Osteoblast (primary cell): ENCODE measurements at regions not wholly inside any gene's neighbourhood (a gene's known extent, or its start where the extent isn't known, plus 50 kb on each side); places are given as distances from the start of the nearest gene placed in this dataset.

Source experiments
- DNase-seq: peaks from one replicate; pipeline ENCODE4 v3.0.0; 2011; ENCODE audit warnings: low spot score, mixed read lengths; ENCODE audit not compliant: insufficient read length; ENCODE audit errors: missing footprints
- H2AFZ ChIP-seq: 2 replicates; pipeline ENCODE4 v1.6.0; 2011; ENCODE audit warnings: mild to moderate bottlenecking, low read length
- H3K27ac ChIP-seq: 2 replicates; pipeline ENCODE4 v1.5.1; 2011; ENCODE audit warnings: mild to moderate bottlenecking, low read depth, low read length, moderate library complexity
- H3K27me3 ChIP-seq: 2 replicates; pipeline ENCODE4 v1.6.0; 2012; ENCODE audit warnings: mild to moderate bottlenecking, control low read depth, inconsistent platforms, low read length, moderate library complexity; ENCODE audit not compliant: insufficient read depth
- H3K36me3 ChIP-seq: 2 replicates; pipeline ENCODE4 v1.5.1; 2011; ENCODE audit warnings: mild to moderate bottlenecking, low read length, control low read depth, moderate library complexity; ENCODE audit not compliant: insufficient read depth
- H3K4me1 ChIP-seq: 2 replicates; pipeline ENCODE4 v1.5.1; 2011; ENCODE audit warnings: mild to moderate bottlenecking, low read length, control low read depth, moderate library complexity; ENCODE audit not compliant: insufficient read depth
- H3K4me2 ChIP-seq: 2 replicates; pipeline ENCODE4 v1.6.0; 2011; ENCODE audit warnings: mild to moderate bottlenecking, low read length; ENCODE audit not compliant: insufficient read depth
- H3K4me3 ChIP-seq: fragments of 200-600 bp; sonication (generic); 3 replicates; pipeline ENCODE4 v1.5.1; 2012; ENCODE audit warnings: mild to moderate bottlenecking, low read length, inconsistent platforms; ENCODE audit not compliant: insufficient read depth
- H3K79me2 ChIP-seq: 2 replicates; pipeline ENCODE4 v1.6.0; 2012; ENCODE audit warnings: mild to moderate bottlenecking, low read length, control low read depth, inconsistent platforms; ENCODE audit not compliant: insufficient read depth
- H3K9me3 ChIP-seq: 2 replicates; pipeline ENCODE4 v1.5.1; 2011; ENCODE audit warnings: low read depth, low read length, control low read depth
- H4K20me1 ChIP-seq: 2 replicates; pipeline ENCODE4 v1.6.0; 2012; ENCODE audit warnings: mild to moderate bottlenecking, low read length, control low read depth; ENCODE audit not compliant: insufficient read depth
- TF ChIP-seq, protein P1 (sequence below): IDR thresholded peaks from 2 replicates; pipeline ENCODE4 v1.5.1; 2011; ENCODE audit warnings: mild to moderate bottlenecking, low read depth, low read length, moderate library complexity; ENCODE audit errors: extremely low read depth

DNA sequence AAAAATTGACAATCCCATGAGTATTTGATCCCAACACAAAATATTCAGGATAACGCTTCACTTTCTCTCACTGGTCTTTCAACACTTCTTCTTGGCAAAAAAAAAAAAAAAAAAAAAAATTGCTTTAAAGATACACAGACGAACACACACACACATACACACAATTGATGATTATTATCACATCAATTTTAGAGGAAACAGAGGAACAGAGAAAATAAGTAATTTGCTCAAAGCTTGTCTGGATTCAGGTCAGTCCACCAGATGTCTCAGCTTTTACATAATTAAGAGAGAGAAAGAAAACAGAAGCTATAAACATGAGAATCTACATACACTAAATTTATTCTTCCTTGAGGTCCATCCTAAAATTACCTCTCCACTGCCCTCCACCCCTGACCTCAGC lies 183.4 kb downstream of the MZT1 start:
- no peaks in the 10 kb centered on the region for H3K27me3 ChIP-seq
- no peaks in the 10 kb centered on the region for H4K20me1 ChIP-seq
- H3K4me1 ChIP-seq, result no peaks in the 10 kb centered on the region
- H3K4me3 ChIP-seq, result no peak overlapping the region
- H3K36me3 ChIP-seq, result no peaks in the 10 kb centered on the region
- DNase-seq, result no peak
- no peak overlapping the region for H3K4me2 ChIP-seq
- TF ChIP-seq, protein P1, sequence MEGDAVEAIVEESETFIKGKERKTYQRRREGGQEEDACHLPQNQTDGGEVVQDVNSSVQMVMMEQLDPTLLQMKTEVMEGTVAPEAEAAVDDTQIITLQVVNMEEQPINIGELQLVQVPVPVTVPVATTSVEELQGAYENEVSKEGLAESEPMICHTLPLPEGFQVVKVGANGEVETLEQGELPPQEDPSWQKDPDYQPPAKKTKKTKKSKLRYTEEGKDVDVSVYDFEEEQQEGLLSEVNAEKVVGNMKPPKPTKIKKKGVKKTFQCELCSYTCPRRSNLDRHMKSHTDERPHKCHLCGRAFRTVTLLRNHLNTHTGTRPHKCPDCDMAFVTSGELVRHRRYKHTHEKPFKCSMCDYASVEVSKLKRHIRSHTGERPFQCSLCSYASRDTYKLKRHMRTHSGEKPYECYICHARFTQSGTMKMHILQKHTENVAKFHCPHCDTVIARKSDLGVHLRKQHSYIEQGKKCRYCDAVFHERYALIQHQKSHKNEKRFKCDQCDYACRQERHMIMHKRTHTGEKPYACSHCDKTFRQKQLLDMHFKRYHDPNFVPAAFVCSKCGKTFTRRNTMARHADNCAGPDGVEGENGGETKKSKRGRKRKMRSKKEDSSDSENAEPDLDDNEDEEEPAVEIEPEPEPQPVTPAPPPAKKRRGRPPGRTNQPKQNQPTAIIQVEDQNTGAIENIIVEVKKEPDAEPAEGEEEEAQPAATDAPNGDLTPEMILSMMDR, result no peak
- H3K27ac ChIP-seq, result no peak overlapping the region
- H3K79me2 ChIP-seq, result no peaks in the 10 kb centered on the region
- H2AFZ ChIP-seq, result no peak overlapping the region
- H3K9me3 ChIP-seq, result no peaks in the 10 kb centered on the region

DNA sequence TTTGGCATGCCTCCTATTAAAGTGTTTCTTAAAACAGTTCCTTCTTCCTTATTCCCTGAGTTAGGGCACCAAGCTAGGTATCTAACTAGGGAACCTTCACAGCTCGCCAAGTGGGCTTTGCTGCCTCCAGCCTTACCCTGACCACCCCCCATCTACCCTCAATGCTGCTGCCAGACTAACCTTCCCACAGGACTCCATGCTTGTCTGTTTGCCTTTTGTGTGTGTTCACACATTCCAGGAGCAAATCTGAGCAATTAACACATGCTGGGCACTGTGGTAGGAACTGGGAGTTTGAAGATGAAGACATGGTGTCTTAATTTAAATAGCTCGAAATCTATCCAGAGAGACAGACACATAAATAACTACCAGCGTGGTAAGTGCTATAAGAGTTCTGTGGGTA lies 185.2 kb downstream of the MZT1 start:
- Histone ChIP-seq H3K36me3 (no peaks in the 10 kb centered on the region), H3K9me3 (no peaks in the 10 kb centered on the region), H3K27ac (no peak overlapping the region), H2AFZ (no peak overlapping the region), H3K27me3 (no peaks in the 10 kb centered on the region), H3K4me3 (no peak overlapping the region), H3K4me1 (no peaks in the 10 kb centered on the region), H3K4me2 (no peak overlapping the region), H4K20me1 (no peaks in the 10 kb centered on the region), H3K79me2 (no peaks in the 10 kb centered on the region)
- TF ChIP-seq, protein P1, result no peak
- no peak for DNase-seq

DNA sequence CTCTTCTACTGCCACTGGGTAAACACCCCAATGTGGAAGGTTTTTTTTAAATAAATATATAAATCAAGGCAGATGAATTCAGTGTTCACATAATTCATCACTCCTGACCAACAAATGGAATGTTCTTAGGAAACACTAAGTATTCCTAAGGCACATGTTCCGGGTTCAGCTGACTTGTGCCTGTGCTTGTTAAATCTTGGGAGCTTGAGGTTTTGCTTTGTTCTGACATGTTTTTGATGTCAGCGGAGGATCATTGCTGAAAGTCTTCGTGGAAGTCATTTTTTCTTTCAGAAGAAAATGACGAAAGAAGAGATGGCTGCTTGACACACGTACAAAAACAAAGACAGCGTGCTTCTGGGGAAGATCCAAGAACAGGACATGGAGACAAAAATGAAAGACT lies 185.8 kb downstream of the MZT1 start:
- no peaks in the 10 kb centered on the region for H3K4me1 ChIP-seq
- H3K27ac ChIP-seq, result no peak overlapping the region
- no peaks in the 10 kb centered on the region for H4K20me1 ChIP-seq
- H3K79me2 ChIP-seq, result no peaks in the 10 kb centered on the region
- TF ChIP-seq, protein P1, result no peak
- no peaks in the 10 kb centered on the region for H3K27me3 ChIP-seq
- H3K36me3 ChIP-seq, result no peaks in the 10 kb centered on the region
- no peak overlapping the region for H2AFZ ChIP-seq
- no peak for DNase-seq
- no peaks in the 10 kb centered on the region for H3K9me3 ChIP-seq
- H3K4me3 ChIP-seq, result no peak overlapping the region
- no peak overlapping the region for H3K4me2 ChIP-seq

DNA sequence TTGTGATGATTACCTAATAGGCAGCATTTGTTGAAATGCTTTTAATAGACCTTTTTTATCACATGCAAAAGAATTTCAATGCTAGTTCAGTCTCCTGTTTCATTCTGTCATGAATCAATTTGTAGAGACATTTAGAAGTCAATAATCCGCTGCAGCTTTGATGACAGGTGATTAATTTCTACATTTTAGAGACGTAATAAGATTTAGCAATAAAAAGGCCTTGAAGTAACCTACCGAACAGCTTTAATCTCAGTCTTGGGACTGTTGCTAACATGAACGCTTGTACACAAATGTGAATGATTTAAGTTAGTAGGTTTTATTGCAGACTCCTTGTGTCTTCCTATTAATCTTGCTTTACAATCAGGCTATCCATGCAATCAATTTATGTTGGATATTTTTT lies 186.5 kb downstream of the MZT1 start:
- DNase-seq, result no peak
- no peak overlapping the region for H3K4me3 ChIP-seq
- H4K20me1 ChIP-seq, result no peaks in the 10 kb centered on the region
- H3K9me3 ChIP-seq, result no peaks in the 10 kb centered on the region
- no peaks in the 10 kb centered on the region for H3K4me1 ChIP-seq
- TF ChIP-seq, protein P1, result no peak
- no peak overlapping the region for H3K27ac ChIP-seq
- H2AFZ ChIP-seq, result no peak overlapping the region
- H3K27me3 ChIP-seq, result no peaks in the 10 kb centered on the region
- H3K36me3 ChIP-seq, result no peaks in the 10 kb centered on the region
- no peaks in the 10 kb centered on the region for H3K79me2 ChIP-seq
- no peak overlapping the region for H3K4me2 ChIP-seq
